ENCODE measurements at regions not wholly inside any gene's neighbourhood (a gene's known extent, or its start where the extent isn't known, plus 50 kb on each side); places are given as distances from the start of the nearest gene placed in this dataset.

DNA sequence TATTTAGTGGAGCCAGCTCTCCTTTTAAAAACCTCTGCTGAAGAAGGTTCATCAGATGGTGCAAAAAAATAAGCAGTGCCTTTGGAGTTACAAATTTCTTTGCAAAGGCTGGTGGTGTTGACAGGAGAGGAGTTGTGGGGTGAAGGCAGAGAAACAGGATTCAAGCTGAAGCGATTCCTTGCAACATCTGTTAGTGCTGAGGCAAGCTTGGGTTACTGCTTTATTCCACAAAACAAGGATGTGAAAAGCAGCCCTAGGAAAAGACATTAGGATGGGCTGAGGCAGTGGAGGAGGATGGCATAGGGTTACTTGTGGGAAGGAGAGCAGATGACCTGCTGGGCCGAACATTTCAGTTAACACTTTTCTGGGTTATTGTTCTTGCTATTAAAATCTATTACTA, 390.7 kb downstream of the DLEU7 start:
- WGBS (ENCODE audit: insufficient coverage) = 100% methylated on average over 1 of the region's 2 CpGs
- H3K79me2 ChIP-seq (ENCODE audit: control insufficient read depth, insufficient read depth, low read length) = no peaks in the 10 kb centered on the region
- DNase-seq (no peak), ATAC-seq (ENCODE audit: low read depth) (no peak)
- no peak overlapping the region for H3K4me3 ChIP-seq (ENCODE audit: control extremely low read depth in 1 of 5, extremely low read depth in 1 of 5, insufficient read depth in 1 of 5, low read depth in 2 of 5, low read length in 4 of 5)
- H2AFZ ChIP-seq (ENCODE audit: insufficient read depth, low read depth, low read length, poor library complexity, severe bottlenecking) = no peak overlapping the region
- peaks cover 4 to 5% of the 10 kb centered on the region in 2 donors for H3K4me1 ChIP-seq (ENCODE audit: control insufficient read depth in 2 of 2, insufficient read depth in 2 of 2, low read length in 2 of 2)
- no peak overlapping the region for H3K27ac ChIP-seq (ENCODE audit: low read length in 2 of 2)
- H3K27me3 Mint-ChIP-seq = no peaks in the 10 kb centered on the region
- H4K20me1 ChIP-seq (ENCODE audit: control insufficient read depth, insufficient read depth, low read length, poor library complexity, severe bottlenecking) = no peaks in the 10 kb centered on the region
- intact Hi-C loops (cut with micrococcal nuclease) = no loop called here
- H3K9me3 ChIP-seq (ENCODE audit: control extremely low read depth in 1 of 3, control insufficient read depth in 2 of 3, insufficient read depth in 1 of 3, low read length in 2 of 3) = no peaks in the 10 kb centered on the region
- H3K4me1 Mint-ChIP-seq = peaks cover 4% of the 10 kb centered on the region
- no peak overlapping the region for H3K4me3 Mint-ChIP-seq
- H3K27me3 ChIP-seq (replicated peaks in 1 of 4; ENCODE audit: control extremely low read depth in 1 of 4, control insufficient read depth in 3 of 4, insufficient read depth in 4 of 4, low read length in 3 of 4) = no peaks in the 10 kb centered on the region
- no peaks in the 10 kb centered on the region for H3K9me3 Mint-ChIP-seq (ENCODE audit: insufficient read depth)
- ChIA-PET CTCF (interaction anchor here (0.7 kb wide), 1 partner anchor 459 kb away, joined by 3 read pairs; no protein-coding TSS in a partner anchor), POLR2A (no interaction called here)
- H3K27ac Mint-ChIP-seq = no peak overlapping the region
- TF ChIP-seq EZH2 (IDR thresholded peaks at IDR 0.05; ENCODE audit: borderline replicate concordance, insufficient read depth, low read depth, low read length, poor library complexity, severe bottlenecking) (no peak), CTCF (IDR thresholded peaks at IDR 0.05) (no peak)
- H3K4me2 ChIP-seq (replicated peaks; ENCODE audit: low read depth, low read length, poor library complexity, severe bottlenecking) = no peak overlapping the region
- no peaks in the 10 kb centered on the region for H3K36me3 ChIP-seq (replicated peaks in 1 of 2; ENCODE audit: control extremely low read depth in 1 of 2, control insufficient read depth in 1 of 2, extremely low read depth in 1 of 2, insufficient read depth in 2 of 2, low read length in 1 of 2)
- no peak overlapping the region for H3K9ac ChIP-seq (ENCODE audit: low read length)

DNA sequence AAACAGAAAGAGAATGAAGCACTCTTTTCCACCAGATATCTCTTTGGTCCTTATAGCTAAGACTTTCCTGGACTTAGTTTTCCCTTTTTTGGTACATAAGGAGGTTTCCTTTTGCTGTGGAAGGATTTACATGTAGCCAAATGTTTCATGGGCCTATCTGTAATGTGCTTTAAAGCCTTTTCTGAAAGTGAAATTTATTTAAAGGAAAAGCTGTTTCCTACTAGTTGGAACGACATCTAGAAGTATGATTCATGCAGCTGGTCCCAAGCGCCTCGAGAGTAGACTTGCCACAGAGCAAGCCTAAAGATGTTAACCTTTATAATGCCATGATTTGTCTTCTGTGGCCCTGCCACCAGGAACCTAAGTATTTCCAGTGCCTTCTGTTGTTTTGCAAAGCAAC, 390.3 kb downstream of the DLEU7 start:
- H3K4me1 Mint-ChIP-seq = peaks cover 6% of the 10 kb centered on the region
- H3K4me3 Mint-ChIP-seq = no peak overlapping the region
- intact Hi-C loops (cut with micrococcal nuclease) = no loop called here
- Histone ChIP-seq H3K9ac (ENCODE audit: low read length) (no peak overlapping the region), H3K4me1 (ENCODE audit: control insufficient read depth in 2 of 2, insufficient read depth in 2 of 2, low read length in 2 of 2) (peaks cover 6 to 7% of the 10 kb centered on the region in 2 donors), H3K9me3 (ENCODE audit: control extremely low read depth in 1 of 3, control insufficient read depth in 2 of 3, insufficient read depth in 1 of 3, low read length in 2 of 3) (no peaks in the 10 kb centered on the region), H3K4me2 (replicated peaks; ENCODE audit: low read depth, low read length, poor library complexity, severe bottlenecking) (no peak overlapping the region), H3K27ac (ENCODE audit: low read length in 2 of 2) (no peak overlapping the region), H3K4me3 (ENCODE audit: control extremely low read depth in 1 of 5, extremely low read depth in 1 of 5, insufficient read depth in 1 of 5, low read depth in 2 of 5, low read length in 4 of 5) (no peak overlapping the region), H3K27me3 (replicated peaks in 1 of 4; ENCODE audit: control extremely low read depth in 1 of 4, control insufficient read depth in 3 of 4, insufficient read depth in 4 of 4, low read length in 3 of 4) (no peaks in the 10 kb centered on the region), H3K36me3 (replicated peaks in 1 of 2; ENCODE audit: control extremely low read depth in 1 of 2, control insufficient read depth in 1 of 2, extremely low read depth in 1 of 2, insufficient read depth in 2 of 2, low read length in 1 of 2) (no peaks in the 10 kb centered on the region), H3K79me2 (ENCODE audit: control insufficient read depth, insufficient read depth, low read length) (no peaks in the 10 kb centered on the region), H2AFZ (ENCODE audit: insufficient read depth, low read depth, low read length, poor library complexity, severe bottlenecking) (no peak overlapping the region), H4K20me1 (ENCODE audit: control insufficient read depth, insufficient read depth, low read length, poor library complexity, severe bottlenecking) (no peaks in the 10 kb centered on the region)
- WGBS (ENCODE audit: insufficient coverage) = 62% methylated on average over 3 of the region's 3 CpGs
- no peak for TF ChIP-seq CTCF (IDR thresholded peaks at IDR 0.05)
- TF ChIP-seq EZH2 (IDR thresholded peaks at IDR 0.05; ENCODE audit: borderline replicate concordance, insufficient read depth, low read depth, low read length, poor library complexity, severe bottlenecking) = no peak
- no peaks in the 10 kb centered on the region for H3K27me3 Mint-ChIP-seq
- H3K27ac Mint-ChIP-seq = no peak overlapping the region
- DNase-seq (no peak), ATAC-seq (ENCODE audit: low read depth) (no peak)
- H3K9me3 Mint-ChIP-seq (ENCODE audit: insufficient read depth) = no peaks in the 10 kb centered on the region
- POLR2A ChIA-PET = no interaction called here
- CTCF ChIA-PET = interaction anchor here (0.7 kb wide), 1 partner anchor 458 kb away, joined by 3 read pairs; no protein-coding TSS in a partner anchor
